Hematopoietic multipotent progenitor cell treated with erythropoietin and hydrocortisone succinate and interleukin-3 and kit ligand, for 4 days (in vitro differentiated cells): ENCODE measurements at regions not wholly inside any gene's neighbourhood (a gene's known extent, or its start where the extent isn't known, plus 50 kb on each side); places are given as distances from the start of the nearest gene placed in this dataset.

ENCODE experiments used
- DNase-seq: peaks from one replicate; pipeline ENCODE4 v3.0.0-alpha.2; 2015

- no peak for DNase-seq
These were observed 293.5 kb downstream of the PRL start for GRCh38 chr6:22003287-22003686.

GRCh38 chr6:22006795-22007194, 290.0 kb downstream of the PRL start:
- no peak for DNase-seq

- no peak for DNase-seq
These were observed 289.4 kb downstream of the PRL start for GRCh38 chr6:22007469-22007868.

- DNase-seq: no peak
These were observed 288.5 kb downstream of the PRL start for GRCh38 chr6:22008248-22008836.

- DNase-seq: no peak
These were observed 286.7 kb downstream of the PRL start for GRCh38 chr6:22010102-22010501.

- no peak for DNase-seq
These were observed 281.6 kb downstream of the PRL start for GRCh38 chr6:22015216-22015615.

- DNase-seq: no peak
These were observed 280.9 kb downstream of the PRL start for GRCh38 chr6:22015944-22016343.

- DNase-seq: no peak
These were observed 279.6 kb downstream of the PRL start for GRCh38 chr6:22017272-22017671.

- no peak for DNase-seq
These were observed 279.1 kb downstream of the PRL start for GRCh38 chr6:22017766-22018165.

GRCh38 chr6:22019857-22020256, 277.0 kb downstream of the PRL start:
- DNase-seq: no peak

GRCh38 chr6:22020299-22021003, 276.4 kb downstream of the PRL start:
- no peak for DNase-seq

- DNase-seq: no peak
These were observed 274.9 kb downstream of the PRL start for GRCh38 chr6:22021966-22022365.

GRCh38 chr6:22023937-22024336, 272.9 kb downstream of the PRL start:
- peak; percentile 88 for DNase-seq

GRCh38 chr6:22024973-22025467, 271.8 kb downstream of the PRL start:
- DNase-seq: peak; percentile 69

- peak; percentile 93 for DNase-seq
These were observed 271.2 kb downstream of the PRL start for GRCh38 chr6:22025468-22026163.

GRCh38 chr6:22026164-22026678, 270.6 kb downstream of the PRL start:
- no peak for DNase-seq

- DNase-seq: no peak
These were observed 269.7 kb downstream of the PRL start for GRCh38 chr6:22027040-22027725.

- no peak for DNase-seq
These were observed 268.3 kb downstream of the PRL start for GRCh38 chr6:22028403-22029090.

GRCh38 chr6:22029171-22029570, 267.7 kb downstream of the PRL start:
- DNase-seq: peak; percentile 49

- DNase-seq: no peak
These were observed 265.9 kb downstream of the PRL start for GRCh38 chr6:22030730-22031619.

- DNase-seq: no peak
These were observed 261.1 kb downstream of the PRL start for GRCh38 chr6:22035690-22036089.

GRCh38 chr6:22036275-22036674, 260.6 kb downstream of the PRL start:
- no peak for DNase-seq
